K562 (cell line): ENCODE measurements at regions not wholly inside any gene's neighbourhood (a gene's known extent, or its start where the extent isn't known, plus 50 kb on each side); places are given as distances from the start of the nearest gene placed in this dataset.

Source experiments
- ATAC-seq: fragments of 200-7000 bp; cut with Tn5 transposase; 3 replicates; pipeline ENCODE4 v1.9.1; 2020; ENCODE audit warnings: moderate library complexity
- BruUV-seq: library from RNA; stranded (reverse); fragments of 400-500 nt; replicated peaks from 2 replicates; lab custom pipeline; 2021; lab: Mats Ljungman, UMichigan
- CTCF ChIA-PET: fragments of 300-600 bp; formaldehyde crosslinking; extraction: SDS; loops from one replicate; lab custom pipeline; 2021; ENCODE audit warnings: low intra/inter-chr PET ratio; lab: Yijun Ruan, JAX
- POLR2A ChIA-PET: fragments of 300-600, 350-650 bp; sonication (Branson Sonifier 250); formaldehyde crosslinking; extraction: SDS; loops from one replicate; lab custom pipeline; 2021; ENCODE audit warnings: antibody characterized with exemption, inconsistent platforms; lab: Yijun Ruan, JAX
- DNase-seq, 4 experiments: peaks; one replicate each; pipeline versions ENCODE4 v3.0.0 to v3.0.0-alpha.2; 2011 to 2018; ENCODE audit warnings: low spot score in 3 of 4, mixed read lengths in 3 of 4; ENCODE audit errors: extremely low read depth in 1 of 4
- FAIRE-seq: peaks from 2 replicates; lab custom pipeline; 2011; peaks lifted over from hg19 to GRCh38; lab: Jason Lieb, UNC
- H2AFZ ChIP-seq: 2 replicates; pipeline ENCODE4 v1.6.0; 2011; ENCODE audit warnings: low read depth, low read length, control low read depth, inconsistent platforms
- H3K27ac ChIP-seq: fragments of 200-600 bp; 3 replicates; pipeline ENCODE4 v1.8.0; 2011; ENCODE audit warnings: low read depth, mild to moderate bottlenecking, control low read depth, inconsistent platforms, low read length, moderate library complexity, mixed read lengths; ENCODE audit errors: extremely low read depth
- H3K27me3 ChIP-seq, 2 experiments: fragments of 300-600 bp in 1 of 2; 2 replicates in 1 of 2; 3 replicates in 1 of 2; pipeline versions ENCODE4 v1.6.0 to v1.8.0; 2011; ENCODE audit warnings: inconsistent platforms in 2 of 2, low read length in 2 of 2, mild to moderate bottlenecking in 1 of 2, mixed read lengths in 1 of 2, moderate library complexity in 1 of 2; ENCODE audit not compliant: control insufficient read depth in 2 of 2, insufficient read depth in 2 of 2
- H3K36me3 ChIP-seq: fragments of 300-600 bp; 3 replicates; pipeline ENCODE4 v1.8.0; 2011; ENCODE audit warnings: mild to moderate bottlenecking, low read length, inconsistent platforms; ENCODE audit not compliant: control insufficient read depth, insufficient read depth
- H3K4me1 ChIP-seq, 2 experiments: fragments of 200-600 bp in 1 of 2; replicated peaks in 1 of 2; 2 replicates in 1 of 2; 3 replicates in 1 of 2; pipeline versions ENCODE4 v1.5.1 to v1.8.0; 2011; ENCODE audit warnings: inconsistent platforms in 2 of 2, low read length in 2 of 2, mild to moderate bottlenecking in 1 of 2, mixed read lengths in 1 of 2, moderate library complexity in 1 of 2; ENCODE audit not compliant: control insufficient read depth in 2 of 2, insufficient read depth in 2 of 2
- H3K4me2 ChIP-seq: 2 replicates; pipeline ENCODE4 v1.6.1; 2011; ENCODE audit warnings: low read length, control low read depth, inconsistent platforms, mixed read lengths; ENCODE audit not compliant: insufficient read depth
- H3K4me3 ChIP-seq: fragments of 200-600 bp; sonication (generic), shearing (Covaris generic); 2 replicates; pipeline ENCODE4 v1.5.1; 2016; ENCODE audit warnings: control low read depth, inconsistent platforms
- H3K79me2 ChIP-seq: fragments of 200-600 bp; 3 replicates; pipeline ENCODE4 v1.8.0; 2011; ENCODE audit warnings: low read length, inconsistent platforms; ENCODE audit not compliant: control insufficient read depth, insufficient read depth
- H3K9ac ChIP-seq, 2 experiments: 2 replicates each; pipeline versions ENCODE4 v1.6.0 to v1.6.1; 2011; ENCODE audit warnings: low read depth in 2 of 2, low read length in 2 of 2, control low read depth in 1 of 2, inconsistent platforms in 1 of 2, mild to moderate bottlenecking in 1 of 2, mixed read lengths in 1 of 2; ENCODE audit not compliant: insufficient read depth in 1 of 2
- H3K9me1 ChIP-seq: one replicate; pipeline ENCODE4 v1.6.0; 2011; ENCODE audit warnings: inconsistent platforms, mild to moderate bottlenecking, low read length, moderate library complexity; ENCODE audit not compliant: control insufficient read depth, insufficient read depth
- H3K9me3 ChIP-seq: replicated peaks from 2 replicates; pipeline ENCODE4 v1.5.1; 2011; ENCODE audit warnings: low read depth, low read length, inconsistent platforms; ENCODE audit not compliant: control insufficient read depth, insufficient read depth
- H4K20me1 ChIP-seq: replicated peaks from 2 replicates; pipeline ENCODE4 v1.6.1; 2011; ENCODE audit warnings: low read length, inconsistent platforms, mixed read lengths; ENCODE audit not compliant: control insufficient read depth, insufficient read depth
- FOXK2 ChIP-seq, 2 experiments: fragments of 450-650 bp; IDR thresholded peaks in 1 of 2; conservative IDR thresholded peaks in 1 of 2; 2 replicates each; pipeline ENCODE4 v1.6.1; 2016; ENCODE audit warnings: low read depth in 2 of 2, mild to moderate bottlenecking in 1 of 2
- RBM34 ChIP-seq: fragments of 200-400 bp; formaldehyde crosslinking; IDR thresholded peaks from 2 replicates; pipeline ENCODE4 v1.6.1; 2018; ENCODE audit warnings: low read length, borderline replicate concordance; ENCODE audit not compliant: insufficient read depth
- ZC3H4 ChIP-seq: sonication (generic); formaldehyde crosslinking; IDR thresholded peaks from 2 replicates; pipeline ENCODE4 v1.9.0; 2021; ENCODE audit warnings: missing genetic modification reagents, borderline replicate concordance
- ZNF253 ChIP-seq: fragments of 250-450 bp; sonication (Bioruptor Pico); conservative IDR thresholded peaks from 2 replicates; pipeline ENCODE4 v1.6.1; 2021; ENCODE audit warnings: mild to moderate bottlenecking
- ZNF696 ChIP-seq: fragments of 250-450 bp; sonication (Bioruptor Pico); conservative IDR thresholded peaks from 2 replicates; pipeline ENCODE4 v1.4.0; 2020; ENCODE audit warnings: mild to moderate bottlenecking, moderate library complexity
- ZNF707 ChIP-seq: fragments of 250-450 bp; sonication (Bioruptor Pico); conservative IDR thresholded peaks from 2 replicates; pipeline ENCODE4 v1.8.0; 2022; ENCODE audit warnings: inconsistent platforms, mild to moderate bottlenecking, moderate library complexity
- WGBS: fragments of 100-300 bp; shearing (Covaris generic); methylation state at CpG from one replicate; pipeline ENCODE4 v1.1.6; 2016; ENCODE audit warnings: low coverage, mixed read lengths; ENCODE audit not compliant: insufficient coverage; ENCODE audit errors: missing lambda C conversion rate; 5-methylcytosine and 5-hydroxymethylcytosine counted together
- in situ Hi-C: fragments of 300-500 bp; cut with MboI; formaldehyde crosslinking; loops from 4 replicates; pipeline ENCODE4 v1.15.0; 2018; ENCODE audit warnings: inconsistent platforms, mixed read lengths
- intact Hi-C: fragments of 100-400 bp; cut with micrococcal nuclease; formaldehyde crosslinking; loops from 2 replicates; pipeline ENCODE4 v1.14.2; 2022
- TF ChIP-seq, protein P1 (sequence below): fragments of 250-450 bp; sonication (Bioruptor Pico); IDR thresholded peaks from 2 replicates; pipeline ENCODE4 v1.5.0; 2021
- TF ChIP-seq, protein P2 (sequence below): IDR thresholded peaks from 2 replicates; pipeline ENCODE4 v1.6.1; 2011; ENCODE audit not compliant: insufficient read length; ENCODE audit errors: extremely low read depth
- TF ChIP-seq, protein P3 (sequence below): fragments of 200-800 bp; sonication (Bioruptor generic); IDR thresholded peaks from 2 replicates; pipeline ENCODE4 v1.6.1; 2016; ENCODE audit warnings: missing genetic modification characterization, missing compliant biosample characterization

GRCh38 chr3:56921573-56922453 is 120.1 kb upstream of the ARHGEF3 start:
- FAIRE-seq: no peak

DNA sequence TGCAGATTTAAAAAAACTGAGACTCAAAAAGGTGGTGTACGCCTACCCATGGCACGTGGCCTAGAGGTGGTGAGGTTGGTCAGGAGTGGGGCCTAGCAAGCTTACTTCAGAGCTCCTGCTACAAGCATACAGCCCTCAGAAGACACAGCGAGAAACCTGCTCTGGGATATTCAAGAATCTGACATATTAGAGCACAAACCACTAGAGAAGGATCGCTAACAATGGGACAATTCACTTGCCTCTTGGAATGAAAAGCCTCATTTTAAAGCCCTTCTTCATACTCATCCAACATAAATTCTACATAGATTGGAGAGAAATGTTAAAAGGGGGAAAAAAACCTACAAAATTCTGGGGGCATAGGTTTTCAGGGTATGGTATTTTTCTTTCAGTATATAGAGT is 118.0 kb upstream of the ARHGEF3 start:
- BruUV-seq: no TSS peak
- in situ Hi-C loops: no loop called here
- TF ChIP-seq, protein P1, sequence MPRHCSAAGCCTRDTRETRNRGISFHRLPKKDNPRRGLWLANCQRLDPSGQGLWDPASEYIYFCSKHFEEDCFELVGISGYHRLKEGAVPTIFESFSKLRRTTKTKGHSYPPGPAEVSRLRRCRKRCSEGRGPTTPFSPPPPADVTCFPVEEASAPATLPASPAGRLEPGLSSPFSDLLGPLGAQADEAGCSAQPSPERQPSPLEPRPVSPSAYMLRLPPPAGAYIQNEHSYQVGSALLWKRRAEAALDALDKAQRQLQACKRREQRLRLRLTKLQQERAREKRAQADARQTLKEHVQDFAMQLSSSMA (CRISPR knock-in tag): no peak
- TF ChIP-seq, protein P2, sequence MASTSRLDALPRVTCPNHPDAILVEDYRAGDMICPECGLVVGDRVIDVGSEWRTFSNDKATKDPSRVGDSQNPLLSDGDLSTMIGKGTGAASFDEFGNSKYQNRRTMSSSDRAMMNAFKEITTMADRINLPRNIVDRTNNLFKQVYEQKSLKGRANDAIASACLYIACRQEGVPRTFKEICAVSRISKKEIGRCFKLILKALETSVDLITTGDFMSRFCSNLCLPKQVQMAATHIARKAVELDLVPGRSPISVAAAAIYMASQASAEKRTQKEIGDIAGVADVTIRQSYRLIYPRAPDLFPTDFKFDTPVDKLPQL: no peak
- TF ChIP-seq ZNF253 (no peak), FOXK2 (conservative IDR thresholded peaks at IDR 0.05 in 1 of 2, IDR thresholded peaks at IDR 0.05 in 1 of 2; ENCODE audit: low read depth in 2 of 2) (no peak), RBM34 (no peak)
- TF ChIP-seq, protein P3, sequence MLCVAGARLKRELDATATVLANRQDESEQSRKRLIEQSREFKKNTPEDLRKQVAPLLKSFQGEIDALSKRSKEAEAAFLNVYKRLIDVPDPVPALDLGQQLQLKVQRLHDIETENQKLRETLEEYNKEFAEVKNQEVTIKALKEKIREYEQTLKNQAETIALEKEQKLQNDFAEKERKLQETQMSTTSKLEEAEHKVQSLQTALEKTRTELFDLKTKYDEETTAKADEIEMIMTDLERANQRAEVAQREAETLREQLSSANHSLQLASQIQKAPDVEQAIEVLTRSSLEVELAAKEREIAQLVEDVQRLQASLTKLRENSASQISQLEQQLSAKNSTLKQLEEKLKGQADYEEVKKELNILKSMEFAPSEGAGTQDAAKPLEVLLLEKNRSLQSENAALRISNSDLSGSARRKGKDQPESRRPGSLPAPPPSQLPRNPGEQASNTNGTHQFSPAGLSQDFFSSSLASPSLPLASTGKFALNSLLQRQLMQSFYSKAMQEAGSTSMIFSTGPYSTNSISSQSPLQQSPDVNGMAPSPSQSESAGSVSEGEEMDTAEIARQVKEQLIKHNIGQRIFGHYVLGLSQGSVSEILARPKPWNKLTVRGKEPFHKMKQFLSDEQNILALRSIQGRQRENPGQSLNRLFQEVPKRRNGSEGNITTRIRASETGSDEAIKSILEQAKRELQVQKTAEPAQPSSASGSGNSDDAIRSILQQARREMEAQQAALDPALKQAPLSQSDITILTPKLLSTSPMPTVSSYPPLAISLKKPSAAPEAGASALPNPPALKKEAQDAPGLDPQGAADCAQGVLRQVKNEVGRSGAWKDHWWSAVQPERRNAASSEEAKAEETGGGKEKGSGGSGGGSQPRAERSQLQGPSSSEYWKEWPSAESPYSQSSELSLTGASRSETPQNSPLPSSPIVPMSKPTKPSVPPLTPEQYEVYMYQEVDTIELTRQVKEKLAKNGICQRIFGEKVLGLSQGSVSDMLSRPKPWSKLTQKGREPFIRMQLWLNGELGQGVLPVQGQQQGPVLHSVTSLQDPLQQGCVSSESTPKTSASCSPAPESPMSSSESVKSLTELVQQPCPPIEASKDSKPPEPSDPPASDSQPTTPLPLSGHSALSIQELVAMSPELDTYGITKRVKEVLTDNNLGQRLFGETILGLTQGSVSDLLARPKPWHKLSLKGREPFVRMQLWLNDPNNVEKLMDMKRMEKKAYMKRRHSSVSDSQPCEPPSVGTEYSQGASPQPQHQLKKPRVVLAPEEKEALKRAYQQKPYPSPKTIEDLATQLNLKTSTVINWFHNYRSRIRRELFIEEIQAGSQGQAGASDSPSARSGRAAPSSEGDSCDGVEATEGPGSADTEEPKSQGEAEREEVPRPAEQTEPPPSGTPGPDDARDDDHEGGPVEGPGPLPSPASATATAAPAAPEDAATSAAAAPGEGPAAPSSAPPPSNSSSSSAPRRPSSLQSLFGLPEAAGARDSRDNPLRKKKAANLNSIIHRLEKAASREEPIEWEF (CRISPR knock-in tag): no peak
- intact Hi-C loops: no loop called here
- POLR2A ChIA-PET: no interaction called here
- H3K9me3 ChIP-seq: no peaks in the 10 kb centered on the region
- H3K27ac ChIP-seq: no peak overlapping the region
- H3K9ac ChIP-seq: no peak overlapping the region
- ATAC-seq (no peak), FAIRE-seq (no peak), DNase-seq (no peak)
- CTCF ChIA-PET: no interaction called here
- H3K4me2 ChIP-seq: no peak overlapping the region
- 9% methylated on average over 4 of the region's 4 CpGs for whole genome bisulfite sequencing
- H3K9me1 ChIP-seq: no peaks in the 10 kb centered on the region
- no peak overlapping the region for H3K4me3 ChIP-seq
- H3K36me3 ChIP-seq: no peaks in the 10 kb centered on the region
- peaks cover 2 to 21% of the 10 kb centered on the region in 2 experiments; a peak in 3 of 5 replicates for H3K27me3 ChIP-seq
- no peaks in the 10 kb centered on the region; a peak in 1 of 5 replicates for H3K4me1 ChIP-seq
- H4K20me1 ChIP-seq: no peaks in the 10 kb centered on the region
- H3K79me2 ChIP-seq: no peaks in the 10 kb centered on the region
- no peak overlapping the region for H2AFZ ChIP-seq

More at GRCh38 chr3:56921573-56922453, 120.1 kb upstream of the ARHGEF3 start:
- ChIA-PET CTCF (no interaction called here), POLR2A (no interaction called here)
- DNase-seq: no peak
- TF ChIP-seq ZNF696 (CRISPR knock-in tag) (no peak), ZNF707 (no peak), ZC3H4 (CRISPR knock-in tag) (no peak)
- Histone ChIP-seq H3K9me1 (no peaks in the 10 kb centered on the region), H4K20me1 (no peaks in the 10 kb centered on the region), H3K27me3 (peaks cover 2 to 11% of the 10 kb centered on the region in 2 experiments; a peak in 2 of 5 replicates), H2AFZ (no peak overlapping the region), H3K4me2 (no peak overlapping the region), H3K4me3 (no peak overlapping the region), H3K4me1 (no peaks in the 10 kb centered on the region), H3K79me2 (no peaks in the 10 kb centered on the region), H3K27ac (no peak overlapping the region), H3K9me3 (no peaks in the 10 kb centered on the region), H3K9ac (no peak overlapping the region), H3K36me3 (no peaks in the 10 kb centered on the region)
- no TSS peak for BruUV-seq
- WGBS: 3% methylated on average over 7 of the region's 7 CpGs
- in situ Hi-C loops: no loop called here
- ATAC-seq: no peak
- intact Hi-C loops: no loop called here
